ENCODE measurements at regions not wholly inside any gene's neighbourhood (a gene's known extent, or its start where the extent isn't known, plus 50 kb on each side); places are given as distances from the start of the nearest gene placed in this dataset.

- Histone ChIP-seq H4K91ac (replicated peaks; ENCODE audit: insufficient read length, low read length) (no peak overlapping the region), H3K56ac (replicated peaks; ENCODE audit: insufficient read length, low read depth, low read length) (no peak overlapping the region), H3K14ac (ENCODE audit: insufficient read length) (no peak overlapping the region), H3K4me1 (replicated peaks in 1 of 4; ENCODE audit: control insufficient read depth in 3 of 4, insufficient read depth in 4 of 4, low read length in 3 of 4) (no peaks in the 10 kb centered on the region), H3K27ac (ENCODE audit: low read depth, low read length) (no peak overlapping the region), H3K4me3 (ENCODE audit: extremely low read depth in 1 of 4, insufficient read depth in 2 of 4, low read depth in 3 of 4, low read length in 4 of 4) (no peak overlapping the region), H3K79me2 (ENCODE audit: control insufficient read depth in 1 of 2, insufficient read depth in 2 of 2, low read length in 2 of 2) (no peaks in the 10 kb centered on the region), H3K79me1 (ENCODE audit: low read depth, low read length) (no peaks in the 10 kb centered on the region), H2BK120ac (replicated peaks; ENCODE audit: low read depth, low read length) (no peak overlapping the region), H2BK5ac (ENCODE audit: low read depth, low read length) (no peak overlapping the region), H2AK5ac (ENCODE audit: low read depth, low read length) (no peak overlapping the region), H2BK15ac (ENCODE audit: low read length) (no peak overlapping the region), H3K23me2 (ENCODE audit: low read depth, low read length) (no peaks in the 10 kb centered on the region), H4K20me1 (replicated peaks in 1 of 2; ENCODE audit: control insufficient read depth in 1 of 2, insufficient read depth in 2 of 2, low read length in 2 of 2) (no peaks in the 10 kb centered on the region), H3K36me3 (ENCODE audit: control insufficient read depth in 2 of 4, insufficient read depth in 4 of 4, low read length in 3 of 4) (no peaks in the 10 kb centered on the region), H3K23ac (ENCODE audit: insufficient read length) (no peak overlapping the region), H4K5ac (ENCODE audit: insufficient read length, low read depth, low read length) (no peak overlapping the region), H4K8ac (ENCODE audit: extremely low read depth, insufficient read depth, low read length) (no peak overlapping the region), H2AFZ (ENCODE audit: low read length) (no peak overlapping the region), H3K4me2 (ENCODE audit: insufficient read depth in 1 of 2, low read depth in 2 of 2, low read length in 2 of 2) (no peak overlapping the region), H3K27me3 (replicated peaks in 1 of 4; ENCODE audit: control insufficient read depth in 3 of 4, extremely low read depth in 1 of 4, insufficient read depth in 3 of 4, low read length in 3 of 4) (no peaks in the 10 kb centered on the region), H3K18ac (ENCODE audit: extremely low read depth, low read length) (no peak overlapping the region), H2BK12ac (ENCODE audit: low read depth, low read length) (no peak overlapping the region), H3K9ac (replicated peaks in 1 of 4; ENCODE audit: extremely low read depth in 1 of 4, low read depth in 3 of 4, low read length in 3 of 4) (no peak overlapping the region), H3K9me3 (ENCODE audit: insufficient read depth in 2 of 2, low read depth in 1 of 2, low read length in 1 of 2) (no peaks in the 10 kb centered on the region), H3K4ac (replicated peaks; ENCODE audit: insufficient read length, low read depth, low read length) (no peak overlapping the region), H2BK20ac (ENCODE audit: low read length) (no peak overlapping the region)
- ChIA-PET POLR2A (ENCODE audit: partially characterized antibody) (no interaction called here), CTCF (ENCODE audit: partially characterized antibody) (interaction anchor here (0.6 kb wide), 1 partner anchor 791 kb away, joined by 3 read pairs; no protein-coding TSS in a partner anchor)
- TF ChIP-seq PHF8 (conservative IDR thresholded peaks at IDR 0.05; ENCODE audit: low read depth, low read length): no peak
- no peak for TF ChIP-seq RNF2 (IDR thresholded peaks at IDR 0.05; ENCODE audit: borderline replicate concordance, low read depth, low read length, missing control alignments, poor library complexity, severe bottlenecking)
- no peak for TF ChIP-seq TEAD4 (IDR thresholded peaks at IDR 0.05; ENCODE audit: low read depth, low read length)
- no peak for TF ChIP-seq POLR2AphosphoS5 (IDR thresholded peaks at IDR 0.05; ENCODE audit: low read depth, low read length)
- no peak for TF ChIP-seq CEBPB (IDR thresholded peaks at IDR 0.05; ENCODE audit: low read depth, low read length)
- TF ChIP-seq CTBP2 (IDR thresholded peaks at IDR 0.05; ENCODE audit: borderline replicate concordance, insufficient read depth, insufficient read length, low read length): no peak
- no peak for TF ChIP-seq GABPA (IDR thresholded peaks at IDR 0.05; ENCODE audit: borderline replicate concordance, insufficient read depth, low read length)
- TF ChIP-seq ZNF274 (IDR thresholded peaks at IDR 0.05; ENCODE audit: borderline replicate concordance, extremely low read depth, low read length): no peak
- TF ChIP-seq, protein P1, sequence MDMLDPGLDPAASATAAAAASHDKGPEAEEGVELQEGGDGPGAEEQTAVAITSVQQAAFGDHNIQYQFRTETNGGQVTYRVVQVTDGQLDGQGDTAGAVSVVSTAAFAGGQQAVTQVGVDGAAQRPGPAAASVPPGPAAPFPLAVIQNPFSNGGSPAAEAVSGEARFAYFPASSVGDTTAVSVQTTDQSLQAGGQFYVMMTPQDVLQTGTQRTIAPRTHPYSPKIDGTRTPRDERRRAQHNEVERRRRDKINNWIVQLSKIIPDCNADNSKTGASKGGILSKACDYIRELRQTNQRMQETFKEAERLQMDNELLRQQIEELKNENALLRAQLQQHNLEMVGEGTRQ (IDR thresholded peaks at IDR 0.05; ENCODE audit: low read length): no peak
- 87% methylated on average over 3 of the region's 3 CpGs; no CpG with 5 or more reads in 1 of the 2 experiments for WGBS, 2 experiments (ENCODE audit: extremely low coverage in 1 of 2, insufficient coverage in 1 of 2, insufficient read length in 1 of 2, insufficient replicate concordance in 2 of 2, low coverage in 1 of 2, low lambda C conversion rate in 2 of 2, missing lambda C conversion rate in 1 of 2)
- DNase-seq (ENCODE audit: low read depth in 1 of 2, low spot score in 2 of 2) (no peak), FAIRE-seq (no peak)
Measured at GRCh38 chr2:104102615-104103014, 751.3 kb upstream of the POU3F3 start.

Measured in H1 (cell line).